HG02884 (cell line): ENCODE measurements at regions not wholly inside any gene's neighbourhood (a gene's known extent, or its start where the extent isn't known, plus 50 kb on each side); places are given as distances from the start of the nearest gene placed in this dataset.

ENCODE experiments used
- ATAC-seq: cut with Tn5 transposase; IDR thresholded peaks from one replicate; pipeline ENCODE4 v1.9.1; 2021; ENCODE audit warnings: mild to moderate bottlenecking, moderate library complexity; ENCODE audit not compliant: unreplicated experiment

- ATAC-seq, result no peak
These were observed 406.5 kb downstream of the IRS2 start for GRCh38 chr13:109379930-109380329.

GRCh38 chr13:109376936-109377335 lies 409.4 kb downstream of the IRS2 start:
- ATAC-seq, result no peak

- ATAC-seq, result no peak
These were observed 411.7 kb downstream of the IRS2 start for GRCh38 chr13:109374609-109375200.

GRCh38 chr13:109372666-109373065 lies 413.7 kb downstream of the IRS2 start:
- ATAC-seq, result no peak

GRCh38 chr13:109371066-109371465 lies 415.3 kb downstream of the IRS2 start:
- ATAC-seq, result no peak

GRCh38 chr13:109370496-109370895 lies 415.9 kb downstream of the IRS2 start:
- ATAC-seq, result no peak

- ATAC-seq, result no peak
These were observed 416.9 kb downstream of the IRS2 start for GRCh38 chr13:109369353-109370052.

- ATAC-seq, result no peak
These were observed 418.2 kb downstream of the IRS2 start for GRCh38 chr13:109368230-109368629.

GRCh38 chr13:109366525-109366924 lies 419.9 kb downstream of the IRS2 start:
- no peak for ATAC-seq

- no peak for ATAC-seq
These were observed 423.0 kb downstream of the IRS2 start for GRCh38 chr13:109363431-109363830.

- no peak for ATAC-seq
These were observed 423.8 kb downstream of the IRS2 start for GRCh38 chr13:109362616-109363015.

GRCh38 chr13:109361562-109362289 lies 424.7 kb downstream of the IRS2 start:
- ATAC-seq, result no peak

- ATAC-seq, result no peak
These were observed 428.5 kb downstream of the IRS2 start for GRCh38 chr13:109357751-109358471.

- ATAC-seq, result no peak
These were observed 430.4 kb downstream of the IRS2 start for GRCh38 chr13:109355875-109356434.

GRCh38 chr13:109355166-109355565 lies 431.2 kb downstream of the IRS2 start:
- no peak for ATAC-seq

- no peak for ATAC-seq
These were observed 435.1 kb downstream of the IRS2 start for GRCh38 chr13:109351236-109351635.

- ATAC-seq, result no peak
These were observed 437.7 kb downstream of the IRS2 start for GRCh38 chr13:109348519-109349258.

GRCh38 chr13:109346060-109346459 lies 440.3 kb downstream of the IRS2 start:
- no peak for ATAC-seq

- ATAC-seq, result no peak
These were observed 440.9 kb downstream of the IRS2 start for GRCh38 chr13:109345433-109345941.

GRCh38 chr13:109344552-109345157 lies 441.7 kb downstream of the IRS2 start:
- no peak for ATAC-seq
